ENCODE measurements at regions not wholly inside any gene's neighbourhood (a gene's known extent, or its start where the extent isn't known, plus 50 kb on each side); places are given as distances from the start of the nearest gene placed in this dataset.

DNA sequence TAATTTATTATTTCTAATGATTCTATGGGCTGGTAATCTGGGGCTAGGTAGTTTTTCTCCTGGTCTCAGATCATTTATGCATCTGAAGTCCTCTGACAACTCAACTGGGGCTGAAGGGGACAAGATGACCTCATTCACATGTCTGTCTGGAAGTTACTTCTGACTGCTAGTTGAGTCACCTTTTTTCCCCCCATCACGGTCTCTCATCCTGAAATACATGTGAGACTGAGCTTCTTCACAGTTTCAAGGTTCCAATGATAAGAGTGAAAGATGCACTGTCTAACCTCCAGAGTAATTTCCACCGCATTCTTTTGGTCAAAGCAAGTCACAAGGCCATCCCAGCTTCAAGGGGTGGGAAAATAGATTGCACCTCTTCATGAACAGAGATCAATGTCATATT is 356.7 kb upstream of the RPS6KA3 start:
- TF ChIP-seq, protein P1, sequence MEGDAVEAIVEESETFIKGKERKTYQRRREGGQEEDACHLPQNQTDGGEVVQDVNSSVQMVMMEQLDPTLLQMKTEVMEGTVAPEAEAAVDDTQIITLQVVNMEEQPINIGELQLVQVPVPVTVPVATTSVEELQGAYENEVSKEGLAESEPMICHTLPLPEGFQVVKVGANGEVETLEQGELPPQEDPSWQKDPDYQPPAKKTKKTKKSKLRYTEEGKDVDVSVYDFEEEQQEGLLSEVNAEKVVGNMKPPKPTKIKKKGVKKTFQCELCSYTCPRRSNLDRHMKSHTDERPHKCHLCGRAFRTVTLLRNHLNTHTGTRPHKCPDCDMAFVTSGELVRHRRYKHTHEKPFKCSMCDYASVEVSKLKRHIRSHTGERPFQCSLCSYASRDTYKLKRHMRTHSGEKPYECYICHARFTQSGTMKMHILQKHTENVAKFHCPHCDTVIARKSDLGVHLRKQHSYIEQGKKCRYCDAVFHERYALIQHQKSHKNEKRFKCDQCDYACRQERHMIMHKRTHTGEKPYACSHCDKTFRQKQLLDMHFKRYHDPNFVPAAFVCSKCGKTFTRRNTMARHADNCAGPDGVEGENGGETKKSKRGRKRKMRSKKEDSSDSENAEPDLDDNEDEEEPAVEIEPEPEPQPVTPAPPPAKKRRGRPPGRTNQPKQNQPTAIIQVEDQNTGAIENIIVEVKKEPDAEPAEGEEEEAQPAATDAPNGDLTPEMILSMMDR (IDR thresholded peaks at IDR 0.05) = no peak
- TF ChIP-seq POLR2A (IDR thresholded peaks at IDR 0.05) = no peak
- no peaks in the 10 kb centered on the region for H3K27me3 ChIP-seq
- H3K4me3 ChIP-seq = no peak overlapping the region
- intact Hi-C loops (cut with DNase I; ENCODE audit: low total_unique reads) = no loop called here
- peaks cover 0 to 6% of the 10 kb centered on the region in 2 donors for H3K36me3 ChIP-seq
- no peak overlapping the region for H3K27ac ChIP-seq
- H3K4me1 ChIP-seq = no peaks in the 10 kb centered on the region
- H3K9me3 ChIP-seq = no peaks in the 10 kb centered on the region
- no peak for DNase-seq

GRCh38 chrX:20620306-20620705 is 353.6 kb upstream of the RPS6KA3 start:
- Histone ChIP-seq H3K27ac (no peak overlapping the region), H3K4me3 (no peak overlapping the region), H3K27me3 (no peaks in the 10 kb centered on the region), H3K4me1 (no peaks in the 10 kb centered on the region), H3K9me3 (no peaks in the 10 kb centered on the region), H3K36me3 (peaks cover 0 to 6% of the 10 kb centered on the region in 2 donors)
- no peak for TF ChIP-seq POLR2A (IDR thresholded peaks at IDR 0.05)
- TF ChIP-seq, protein P1 (IDR thresholded peaks at IDR 0.05) = no peak
- intact Hi-C loops (cut with DNase I; ENCODE audit: low total_unique reads) = no loop called here
- DNase-seq = no peak

GRCh38 chrX:20609916-20610415 is 343.3 kb upstream of the RPS6KA3 start:
- intact Hi-C loops (cut with DNase I; ENCODE audit: low total_unique reads) = no loop called here

DNA sequence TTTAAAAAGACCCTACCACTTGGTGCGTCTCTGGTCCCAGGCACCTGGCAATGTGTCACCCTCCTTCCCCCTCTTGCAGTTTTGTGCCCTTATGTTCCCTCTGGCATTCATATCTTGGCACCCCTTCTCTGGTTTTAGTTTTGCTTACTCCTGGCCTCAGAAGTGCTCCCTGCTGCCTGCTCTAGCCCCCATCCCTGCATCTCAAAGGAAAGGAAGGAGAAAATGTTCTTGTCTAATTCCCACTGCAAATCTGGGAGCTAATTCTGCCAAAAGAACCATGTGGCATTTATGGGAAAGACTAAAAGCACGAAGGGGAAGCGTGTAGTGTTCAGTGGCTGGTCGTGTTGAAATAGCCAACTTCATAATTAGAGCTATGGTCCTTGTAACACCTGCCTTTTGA is 340.1 kb upstream of the RPS6KA3 start:
- Histone ChIP-seq H3K27me3 (no peaks in the 10 kb centered on the region), H3K9me3 (no peaks in the 10 kb centered on the region), H3K4me1 (no peaks in the 10 kb centered on the region), H3K27ac (no peak overlapping the region), H3K36me3 (no peaks in the 10 kb centered on the region), H3K4me3 (no peak overlapping the region)
- DNase-seq = no peak
- TF ChIP-seq, protein P1 (IDR thresholded peaks at IDR 0.05) = no peak
- no peak for TF ChIP-seq POLR2A (IDR thresholded peaks at IDR 0.05)
- intact Hi-C loops (cut with DNase I; ENCODE audit: low total_unique reads) = no loop called here

More at GRCh38 chrX:20609916-20610415, 343.3 kb upstream of the RPS6KA3 start:
- Histone ChIP-seq H3K27me3 (no peaks in the 10 kb centered on the region), H3K36me3 (no peaks in the 10 kb centered on the region), H3K4me1 (no peaks in the 10 kb centered on the region), H3K9me3 (no peaks in the 10 kb centered on the region), H3K4me3 (no peak overlapping the region), H3K27ac (no peak overlapping the region)
- no peak for TF ChIP-seq POLR2A (IDR thresholded peaks at IDR 0.05)
- TF ChIP-seq, protein P1 (IDR thresholded peaks at IDR 0.05) = no peak
- DNase-seq = no peak

DNA sequence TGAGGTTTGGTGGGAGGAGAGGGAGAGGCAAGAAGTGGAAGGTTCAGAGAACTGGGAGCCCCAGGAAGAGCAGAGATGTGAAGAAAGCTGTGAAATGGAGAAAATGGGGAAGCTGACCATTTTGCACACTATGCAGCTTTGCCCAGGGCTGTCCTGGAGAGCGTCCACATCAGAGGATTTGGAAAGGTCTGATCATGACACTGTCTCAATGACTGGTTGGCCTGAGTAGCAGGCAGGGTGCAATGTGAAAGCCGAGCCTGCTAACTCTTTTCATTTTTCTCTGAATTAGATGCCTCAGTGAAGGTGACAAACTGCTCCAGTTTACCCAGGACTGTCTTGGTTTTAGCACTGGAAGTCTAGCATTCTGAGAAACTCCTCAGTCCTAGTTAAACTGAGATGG is 330.1 kb upstream of the RPS6KA3 start:
- intact Hi-C loops (cut with DNase I; ENCODE audit: low total_unique reads) = no loop called here
- no peak for TF ChIP-seq POLR2A (IDR thresholded peaks at IDR 0.05)
- TF ChIP-seq, protein P1 (IDR thresholded peaks at IDR 0.05) = no peak
- H3K27ac ChIP-seq = no peak overlapping the region
- H3K27me3 ChIP-seq = peaks cover 0 to 3% of the 10 kb centered on the region in 2 donors
- no peaks in the 10 kb centered on the region for H3K4me1 ChIP-seq
- no peaks in the 10 kb centered on the region for H3K36me3 ChIP-seq
- DNase-seq = no peak
- H3K9me3 ChIP-seq = no peaks in the 10 kb centered on the region
- no peak overlapping the region for H3K4me3 ChIP-seq
